ENCODE measurements at regions not wholly inside any gene's neighbourhood (a gene's known extent, or its start where the extent isn't known, plus 50 kb on each side); places are given as distances from the start of the nearest gene placed in this dataset.

- no peak for TF ChIP-seq GATA3 (IDR thresholded peaks at IDR 0.05; ENCODE audit: low read depth, low read length)
- TF ChIP-seq GATA2 (IDR thresholded peaks at IDR 0.05; ENCODE audit: low read depth, low read length) = no peak
Measured at GRCh38 chr16:55154262-55154661, 169.7 kb upstream of the IRX6 start.

Measured in SH-SY5Y (cell line).